Activated CD4-positive, alpha-beta T cell treated with anti-CD3 and anti-CD28 coated beads for 48 hours (primary cell): ENCODE measurements at regions not wholly inside any gene's neighbourhood (a gene's known extent, or its start where the extent isn't known, plus 50 kb on each side); places are given as distances from the start of the nearest gene placed in this dataset.
A peak's percentile ranks its signal among the peaks of the same experiment; 100 is the strongest.

Source experiments
- DNase-seq: peaks from one replicate; pipeline ENCODE4 v3.0.0-alpha.2; 2020

- no peak for DNase-seq
Observed at GRCh38 chr5:110329955-110330525, 396.4 kb downstream of the TMEM232 start.

- DNase-seq, result peak; percentile 4
Observed at GRCh38 chr5:110333384-110333783, 393.1 kb downstream of the TMEM232 start.

- no peak for DNase-seq
Observed at GRCh38 chr5:110335361-110336066, 391.0 kb downstream of the TMEM232 start.

- no peak for DNase-seq
Observed at GRCh38 chr5:110338341-110339083, 388.0 kb downstream of the TMEM232 start.

- DNase-seq, result no peak
Observed at GRCh38 chr5:110339399-110339798, 387.1 kb downstream of the TMEM232 start.

- DNase-seq, result no peak
Observed at GRCh38 chr5:110341836-110342235, 384.6 kb downstream of the TMEM232 start.

GRCh38 chr5:110342683-110343082, 383.8 kb downstream of the TMEM232 start:
- DNase-seq, result no peak

- DNase-seq, result no peak
Observed at GRCh38 chr5:110343616-110344015, 382.9 kb downstream of the TMEM232 start.

GRCh38 chr5:110345623-110346022, 380.8 kb downstream of the TMEM232 start:
- DNase-seq, result no peak

- DNase-seq, result no peak
Observed at GRCh38 chr5:110346893-110347358, 379.5 kb downstream of the TMEM232 start.

GRCh38 chr5:110347781-110348180, 378.7 kb downstream of the TMEM232 start:
- no peak for DNase-seq

GRCh38 chr5:110351430-110351829, 375.0 kb downstream of the TMEM232 start:
- no peak for DNase-seq

- no peak for DNase-seq
Observed at GRCh38 chr5:110354311-110354710, 372.2 kb downstream of the TMEM232 start.

GRCh38 chr5:110354915-110355644, 371.4 kb downstream of the TMEM232 start:
- no peak for DNase-seq

GRCh38 chr5:110356677-110357076, 369.8 kb downstream of the TMEM232 start:
- DNase-seq, result no peak

GRCh38 chr5:110359221-110359620, 367.2 kb downstream of the TMEM232 start:
- no peak for DNase-seq

- DNase-seq, result no peak
Observed at GRCh38 chr5:110361471-110361870, 365.0 kb downstream of the TMEM232 start.

- no peak for DNase-seq
Observed at GRCh38 chr5:110362261-110362660, 364.2 kb downstream of the TMEM232 start.

- DNase-seq, result no peak
Observed at GRCh38 chr5:110366716-110367115, 359.8 kb downstream of the TMEM232 start.
